SH-SY5Y (cell line): ENCODE measurements at regions not wholly inside any gene's neighbourhood (a gene's known extent, or its start where the extent isn't known, plus 50 kb on each side); places are given as distances from the start of the nearest gene placed in this dataset.

ENCODE experiments used
- GATA2 ChIP-seq: IDR thresholded peaks from 2 replicates; pipeline ENCODE4 v1.6.1; 2011; ENCODE audit warnings: mild to moderate bottlenecking, low read depth, low read length
- GATA3 ChIP-seq: IDR thresholded peaks from 2 replicates; pipeline ENCODE4 v1.6.1; 2011; ENCODE audit warnings: low read depth, mild to moderate bottlenecking, low read length, moderate library complexity

DNA sequence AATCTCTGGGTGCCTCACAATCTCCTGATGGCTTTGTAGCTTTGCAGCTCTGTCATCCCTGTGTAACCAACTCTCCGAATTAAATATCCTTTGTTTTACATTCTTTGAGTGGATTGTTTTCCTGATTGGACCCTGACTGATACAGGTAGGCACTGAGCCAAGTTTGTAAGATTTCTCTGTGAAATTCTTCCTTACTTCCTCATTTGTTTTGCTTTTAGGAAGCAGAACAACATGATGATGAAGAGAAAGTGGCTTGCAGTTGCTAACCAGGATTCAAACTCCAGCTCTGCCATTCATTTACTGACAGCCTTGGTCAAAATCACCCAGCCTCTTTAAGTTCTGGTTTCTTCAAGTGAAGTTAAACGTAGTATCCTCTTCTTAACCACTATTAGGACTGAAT is 452.3 kb downstream of the OMA1 start:
- no peak for TF ChIP-seq GATA2
- no peak for TF ChIP-seq GATA3
